IMR-90 (cell line): ENCODE measurements at regions not wholly inside any gene's neighbourhood (a gene's known extent, or its start where the extent isn't known, plus 50 kb on each side); places are given as distances from the start of the nearest gene placed in this dataset.

Source experiments
- ATAC-seq: fragments of 200-7000 bp; cut with Tn5 transposase; 2 replicates; pipeline ENCODE4 v1.9.1; 2020; ENCODE audit warnings: low read depth, mild to moderate bottlenecking, moderate library complexity
- BruUV-seq: library from RNA; stranded (reverse); fragments of 400-500 nt; replicated peaks from 2 replicates; lab custom pipeline; 2021; lab: Mats Ljungman, UMichigan
- CTCF ChIA-PET: fragments of 300-600 bp; formaldehyde crosslinking; extraction: SDS; loops from one replicate; lab custom pipeline; 2021; ENCODE audit warnings: antibody characterized with exemption; lab: Yijun Ruan, JAX
- POLR2A ChIA-PET: fragments of 300-600 bp; sonication (Branson Sonifier 250); formaldehyde crosslinking; loops from one replicate; lab custom pipeline; 2022; ENCODE audit warnings: antibody characterized with exemption; ENCODE audit not compliant: unreplicated experiment; lab: Charles Lee
- DNase-seq: peaks from one replicate; pipeline ENCODE4 v3.0.0; 2013
- H2AFZ ChIP-seq: replicated peaks from 2 replicates; pipeline ENCODE3; 2013; ENCODE audit warnings: low read length, mild to moderate bottlenecking; ENCODE audit not compliant: poor library complexity
- H2AK5ac ChIP-seq: 2 replicates; pipeline ENCODE4 v1.6.1; 2013; ENCODE audit warnings: low read depth, low read length, inconsistent platforms
- H2AK9ac ChIP-seq: replicated peaks from 2 replicates; pipeline ENCODE3; 2013; ENCODE audit warnings: mild to moderate bottlenecking, low read depth, low read length, moderate library complexity; ENCODE audit not compliant: poor library complexity
- H2BK120ac ChIP-seq: 2 replicates; pipeline ENCODE4 v1.6.1; 2013; ENCODE audit warnings: low read depth, low read length, inconsistent platforms
- H2BK15ac ChIP-seq: 3 replicates; pipeline ENCODE4 v1.6.1; 2013; ENCODE audit warnings: low read depth, low read length, inconsistent platforms
- H2BK20ac ChIP-seq: 2 replicates; pipeline ENCODE4 v1.6.1; 2013; ENCODE audit warnings: low read depth, mild to moderate bottlenecking, inconsistent platforms, low read length, moderate library complexity
- H2BK5ac ChIP-seq: 2 replicates; pipeline ENCODE4 v1.6.1; 2013; ENCODE audit warnings: mild to moderate bottlenecking, low read depth, low read length, inconsistent platforms; ENCODE audit not compliant: poor library complexity, severe bottlenecking
- H3K14ac ChIP-seq: replicated peaks from 2 replicates; pipeline ENCODE4 v1.6.1; 2013; ENCODE audit warnings: low read depth, low read length, inconsistent platforms
- H3K18ac ChIP-seq: 2 replicates; pipeline ENCODE4 v1.6.1; 2013; ENCODE audit warnings: low read depth, low read length, control low read depth
- H3K23ac ChIP-seq: 2 replicates; pipeline ENCODE4 v1.6.1; 2013; ENCODE audit warnings: low read depth, low read length, inconsistent platforms
- H3K27ac ChIP-seq: 2 replicates; pipeline ENCODE4 v1.5.1; 2013; ENCODE audit warnings: mild to moderate bottlenecking, control low read depth, low read length; ENCODE audit not compliant: insufficient read depth
- H3K27me3 ChIP-seq: 2 replicates; pipeline ENCODE4 v1.6.1; 2013; ENCODE audit warnings: low read length; ENCODE audit not compliant: control insufficient read depth, insufficient read depth
- H3K36me3 ChIP-seq: 2 replicates; pipeline ENCODE4 v1.6.1; 2013; ENCODE audit warnings: low read length, mixed read lengths; ENCODE audit not compliant: control insufficient read depth, insufficient read depth
- H3K4ac ChIP-seq: 2 replicates; pipeline ENCODE4 v1.6.1; 2013; ENCODE audit warnings: low read depth, low read length, inconsistent platforms
- H3K4me1 ChIP-seq: 2 replicates; pipeline ENCODE4 v1.6.1; 2013; ENCODE audit warnings: low read length, mixed read lengths; ENCODE audit not compliant: control insufficient read depth, insufficient read depth
- H3K4me2 ChIP-seq: 2 replicates; pipeline ENCODE4 v1.6.1; 2013; ENCODE audit warnings: low read depth, mild to moderate bottlenecking, control low read depth, low read length, moderate library complexity
- H3K4me3 ChIP-seq: 2 replicates; pipeline ENCODE4 v1.5.1; 2013; ENCODE audit warnings: low read depth, mild to moderate bottlenecking, control low read depth, low read length, moderate library complexity; ENCODE audit not compliant: insufficient read depth
- H3K56ac ChIP-seq: 2 replicates; pipeline ENCODE4 v1.6.1; 2013; ENCODE audit warnings: low read length, inconsistent platforms; ENCODE audit not compliant: insufficient read depth; ENCODE audit errors: extremely low read depth
- H3K79me1 ChIP-seq, 2 experiments: 2 replicates each; pipeline ENCODE4 v1.6.1; 2013; ENCODE audit warnings: low read length in 2 of 2, inconsistent platforms in 1 of 2, low read depth in 1 of 2
- H3K9ac ChIP-seq: 2 replicates; pipeline ENCODE4 v1.6.1; 2013; ENCODE audit warnings: low read depth, low read length, control low read depth
- H3K9me1 ChIP-seq: 2 replicates; pipeline ENCODE4 v1.6.1; 2013; ENCODE audit warnings: low read length, inconsistent platforms; ENCODE audit not compliant: insufficient read depth
- H3K9me3 ChIP-seq: 2 replicates; pipeline ENCODE4 v1.6.1; 2013; ENCODE audit warnings: low read length; ENCODE audit not compliant: control insufficient read depth, insufficient read depth
- H4K20me1 ChIP-seq: 2 replicates; pipeline ENCODE4 v1.6.1; 2013; ENCODE audit warnings: low read length, inconsistent platforms; ENCODE audit not compliant: insufficient read depth
- H4K5ac ChIP-seq: 2 replicates; pipeline ENCODE4 v1.6.1; 2013; ENCODE audit warnings: mild to moderate bottlenecking, low read depth, low read length, control low read depth
- H4K8ac ChIP-seq, 2 experiments: 2 replicates each; pipeline ENCODE4 v1.6.1; 2013; ENCODE audit warnings: low read depth in 2 of 2, low read length in 2 of 2, control low read depth in 1 of 2, inconsistent platforms in 1 of 2
- H4K91ac ChIP-seq: 2 replicates; pipeline ENCODE4 v1.6.1; 2013; ENCODE audit warnings: low read depth, low read length, inconsistent platforms; ENCODE audit not compliant: insufficient read depth
- CEBPB ChIP-seq: IDR thresholded peaks from 2 replicates; pipeline ENCODE4 v1.6.1; 2012; ENCODE audit warnings: low read depth, low read length, improper control_type of control experiment
- CHD1 ChIP-seq: IDR thresholded peaks from 2 replicates; pipeline ENCODE4 v1.6.1; 2012; ENCODE audit warnings: low read depth, low read length, improper control_type of control experiment
- CTCF ChIP-seq: conservative IDR thresholded peaks from 2 replicates; pipeline ENCODE4 v1.5.1; 2012; ENCODE audit warnings: mild to moderate bottlenecking, low read depth, low read length, improper control_type of control experiment
- ELK1 ChIP-seq: fragments of 150-350 bp; IDR thresholded peaks from 2 replicates; pipeline ENCODE4 v1.6.1; 2016; ENCODE audit warnings: low read depth, mild to moderate bottlenecking, low read length, moderate library complexity, borderline replicate concordance
- MAFK ChIP-seq: IDR thresholded peaks from 2 replicates; pipeline ENCODE4 v1.6.1; 2012; ENCODE audit warnings: low read depth, low read length, improper control_type of control experiment
- MAZ ChIP-seq: IDR thresholded peaks from 2 replicates; pipeline ENCODE4 v1.6.1; 2012; ENCODE audit warnings: low read depth, mild to moderate bottlenecking, low read length, improper control_type of control experiment, moderate library complexity, borderline replicate concordance
- RAD21 ChIP-seq: IDR thresholded peaks from 2 replicates; pipeline ENCODE4 v1.6.1; 2012; ENCODE audit warnings: low read length, improper control_type of control experiment
- RCOR1 ChIP-seq: IDR thresholded peaks from 2 replicates; pipeline ENCODE4 v1.6.1; 2012; ENCODE audit warnings: mild to moderate bottlenecking, low read length, improper control_type of control experiment; ENCODE audit not compliant: insufficient replicate concordance
- RFX5 ChIP-seq: IDR thresholded peaks from 2 replicates; pipeline ENCODE4 v1.8.0; 2012; ENCODE audit warnings: low read depth, mild to moderate bottlenecking, low read length, moderate library complexity
- USF2 ChIP-seq: fragments of 150-350 bp; IDR thresholded peaks from 2 replicates; pipeline ENCODE4 v1.6.1; 2017; ENCODE audit warnings: mild to moderate bottlenecking, antibody characterized with exemption, low read length, low read depth
- WGBS, 2 experiments: methylation state at CpG; one replicate each; pipeline versions ENCODE4 v1.1.5 to v1.1.7; 2013; ENCODE audit warnings: missing lambda C conversion rate in 2 of 2; ENCODE audit not compliant: insufficient read length in 1 of 2; ENCODE audit errors: extremely low coverage in 2 of 2; 5-methylcytosine and 5-hydroxymethylcytosine counted together
- dilution Hi-C: fragments of 300-500 bp; cut with HindIII; formaldehyde crosslinking; loops from one replicate; pipeline ENCODE4 v1.14.3; 2018; ENCODE audit warnings: low sequenced_read_pairs; ENCODE audit not compliant: unreplicated experiment
- in situ Hi-C: fragments of 300-500 bp; cut with MboI; formaldehyde crosslinking; loops from 3 replicates; pipeline ENCODE4 v1.14.3; 2019; ENCODE audit warnings: low sequenced_read_pairs, inconsistent platforms, mixed read lengths
- intact Hi-C: fragments of 100-400 bp; cut with micrococcal nuclease; formaldehyde crosslinking; loops from 2 replicates; pipeline ENCODE4 v1.10.0; 2022

GRCh38 chr18:49652881-49653724 is 91.2 kb downstream of the LIPG start:
- Histone ChIP-seq H3K18ac (no peak overlapping the region), H2BK5ac (no peak overlapping the region), H3K14ac (no peak overlapping the region), H3K4me1 (peaks cover 3% of the 10 kb centered on the region; the same call in 1 of the 2 replicates), H3K27ac (no peak overlapping the region), H3K4me2 (peak overlapping the region; percentile 84), H3K79me1 (no peaks in the 10 kb centered on the region), H4K8ac (no peak overlapping the region), H2BK120ac (no peak overlapping the region), H3K36me3 (no peaks in the 10 kb centered on the region), H2AK9ac (no peak overlapping the region), H3K9ac (no peak overlapping the region), H3K27me3 (peaks cover 5% of the 10 kb centered on the region), H4K20me1 (no peaks in the 10 kb centered on the region), H2AFZ (no peak overlapping the region), H4K5ac (no peak overlapping the region), H4K91ac (no peak overlapping the region), H2BK20ac (no peak overlapping the region), H3K9me3 (no peaks in the 10 kb centered on the region), H3K9me1 (peaks cover 3% of the 10 kb centered on the region), H2BK15ac (no peak overlapping the region), H3K4ac (no peak overlapping the region), H3K4me3 (no peak overlapping the region), H3K56ac (no peak overlapping the region), H2AK5ac (no peak overlapping the region), H3K23ac (no peak overlapping the region)
- TF ChIP-seq CTCF (no peak), USF2 (no peak), RFX5 (no peak), RCOR1 (no peak), CEBPB (no peak), MAFK (no peak), MAZ (no peak), ELK1 (no peak), RAD21 (no peak), CHD1 (no peak)
- intact Hi-C loops (no loop called here), in situ Hi-C loops (no loop called here), dilution Hi-C loops (no loop called here)
- 100% methylated on average over 1 of the region's 6 CpGs; no CpG with 5 or more reads in 1 of the 2 experiments for WGBS, 2 experiments
- ATAC-seq, result no peak
- ChIA-PET POLR2A (no interaction called here), CTCF (no interaction called here)
- no peak for DNase-seq
- no TSS peak for BruUV-seq
